Globus pallidus (tissue), 1 donor: ENCODE measurements at regions not wholly inside any gene's neighbourhood (a gene's known extent, or its start where the extent isn't known, plus 50 kb on each side); places are given as distances from the start of the nearest gene placed in this dataset.

Experiments used
- DNase-seq: peaks from one replicate; pipeline ENCODE4 v3.0.0-alpha.2; 2015; ENCODE audit warnings: low spot score

- no peak for DNase-seq
These were observed 122.3 kb upstream of the RAI14 start for GRCh38 chr5:34533582-34534522.

DNA sequence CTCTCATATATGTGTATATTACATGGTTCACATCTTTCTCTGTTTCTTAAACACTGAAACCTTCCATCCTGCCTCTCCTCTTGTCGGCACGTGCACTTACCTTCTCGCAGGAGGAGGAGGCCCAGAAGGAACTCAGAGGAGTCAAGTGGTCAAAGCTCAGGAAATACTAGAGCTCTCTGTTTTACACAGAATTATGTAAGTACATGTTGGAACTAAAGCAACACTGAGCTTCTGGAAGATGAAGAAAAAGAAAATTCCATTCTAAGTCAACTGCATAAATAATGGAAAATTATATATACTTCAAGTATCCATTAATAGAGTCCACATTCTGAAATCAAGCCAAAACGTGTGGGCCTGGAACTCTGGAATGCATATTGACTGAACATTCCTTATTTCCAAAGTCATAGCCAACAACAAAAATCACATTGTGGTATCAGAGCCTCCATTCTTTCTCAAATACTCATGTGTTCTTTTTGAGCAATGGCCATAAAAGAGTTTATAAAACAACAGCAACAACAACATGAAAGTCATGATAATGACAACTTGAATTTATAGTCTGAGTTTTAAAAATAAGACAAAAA is 121.5 kb upstream of the RAI14 start:
- DNase-seq = no peak

DNA sequence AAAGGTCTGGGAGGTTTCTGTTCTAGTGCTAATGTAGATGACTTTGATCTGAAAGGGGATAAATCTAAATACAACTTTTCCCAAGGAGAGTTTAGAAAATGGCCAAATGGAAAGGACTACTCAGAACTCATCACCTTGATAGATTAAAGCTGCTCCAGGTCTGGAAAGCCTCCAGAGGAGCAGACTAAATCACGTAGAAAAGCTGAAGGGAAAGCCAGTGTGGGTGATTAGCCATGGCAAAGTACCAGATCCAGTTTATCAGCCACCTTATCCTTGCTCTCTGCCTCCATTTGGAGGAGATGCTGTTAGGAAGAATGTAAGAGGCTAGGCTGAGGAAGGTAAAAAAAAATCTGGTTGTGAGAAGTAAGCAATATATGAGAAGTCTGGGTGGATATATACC is 120.7 kb upstream of the RAI14 start:
- no peak for DNase-seq

DNA sequence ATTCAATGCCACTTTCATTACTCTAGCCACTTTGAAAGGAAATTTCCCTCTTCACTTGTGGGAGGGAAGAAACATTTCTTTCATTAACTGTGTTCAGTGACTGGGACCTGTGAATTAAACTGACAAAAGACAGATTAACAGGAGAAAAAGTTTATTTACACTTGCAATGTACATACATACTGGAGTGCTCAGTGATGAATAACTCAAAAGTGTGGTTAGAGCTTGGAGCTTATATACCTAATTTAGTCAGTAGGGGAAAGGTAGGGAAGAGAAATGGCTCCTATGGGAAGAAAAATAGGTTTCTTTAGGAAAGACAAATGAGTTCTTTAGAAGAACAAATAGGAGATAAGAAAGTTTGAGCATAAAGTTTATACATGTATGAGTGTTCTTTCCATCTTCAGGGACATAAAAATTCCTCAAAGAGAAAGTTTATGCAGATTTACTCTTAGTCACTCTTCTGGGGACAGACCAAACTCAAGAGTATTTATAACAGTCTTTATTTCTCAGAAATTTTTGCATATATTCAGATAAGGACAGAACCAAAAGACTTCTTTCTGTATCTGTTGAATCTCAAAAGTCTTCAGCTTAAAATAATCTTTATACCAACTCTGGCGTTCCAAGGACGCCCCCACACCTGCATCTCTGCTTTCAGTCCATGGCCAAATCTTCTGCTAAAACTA is 120.0 kb upstream of the RAI14 start:
- DNase-seq = no peak

DNA sequence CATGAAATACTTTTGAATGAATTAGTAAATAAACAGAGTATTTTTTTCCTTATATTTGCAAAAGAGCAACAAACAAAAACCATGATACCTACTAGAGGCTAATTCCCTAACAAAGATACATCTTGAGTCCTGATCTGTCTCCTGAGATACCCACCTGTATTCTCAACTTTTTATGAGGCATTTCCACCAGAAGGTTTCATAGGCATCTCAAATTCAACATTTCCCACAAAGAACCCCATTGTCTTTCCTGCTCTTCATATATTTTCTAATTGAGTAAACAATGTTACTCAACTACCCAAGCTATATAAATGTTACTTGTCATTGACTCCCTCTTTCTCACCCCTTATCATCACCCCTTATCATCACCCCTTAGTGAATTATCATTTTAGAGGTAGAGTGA is 119.4 kb upstream of the RAI14 start:
- DNase-seq = no peak

GRCh38 chr5:34538026-34538672 is 118.0 kb upstream of the RAI14 start:
- DNase-seq = peak; percentile 25

- DNase-seq = no peak
These were observed 116.9 kb upstream of the RAI14 start for GRCh38 chr5:34539183-34539582.

DNA sequence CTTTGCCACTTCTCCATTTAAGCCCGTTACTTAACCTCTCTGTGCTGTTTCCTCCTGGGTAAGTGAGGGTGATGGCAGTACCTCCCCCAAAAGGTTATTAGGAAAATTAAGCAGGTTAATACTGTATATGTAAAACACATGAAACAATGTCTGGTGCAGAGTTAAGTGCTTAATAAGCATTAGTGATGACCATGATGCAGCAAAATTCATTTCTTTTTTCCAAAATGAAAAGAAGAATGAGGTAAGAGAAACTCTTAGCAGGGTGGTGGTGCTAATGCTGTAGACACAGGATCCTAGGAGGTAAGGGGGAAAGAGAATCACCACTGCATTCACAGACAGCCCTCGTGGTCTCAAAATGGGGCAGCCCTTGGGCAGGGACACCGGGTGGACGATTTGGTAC is 115.1 kb upstream of the RAI14 start:
- DNase-seq = no peak

GRCh38 chr5:34542818-34543217 is 113.3 kb upstream of the RAI14 start:
- no peak for DNase-seq

DNA sequence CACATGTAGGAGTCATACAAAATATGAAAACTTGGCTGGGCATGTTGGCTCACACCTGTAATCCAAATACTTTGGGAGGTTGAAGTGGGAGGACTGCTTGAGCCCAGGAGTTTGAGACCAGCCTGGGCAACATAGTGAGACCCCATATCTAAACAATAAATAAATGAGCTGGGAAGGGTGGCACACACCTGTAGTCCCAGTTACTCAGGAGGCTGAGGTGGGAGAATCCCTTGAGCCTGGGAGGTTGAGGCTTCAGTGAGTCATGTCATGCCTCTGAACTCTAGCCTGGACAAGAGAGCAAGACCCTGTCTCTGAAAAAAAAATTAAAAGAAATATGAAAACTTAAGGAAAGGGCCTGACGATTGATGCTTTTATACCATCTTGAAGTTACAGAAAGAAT is 112.4 kb upstream of the RAI14 start:
- no peak for DNase-seq

DNA sequence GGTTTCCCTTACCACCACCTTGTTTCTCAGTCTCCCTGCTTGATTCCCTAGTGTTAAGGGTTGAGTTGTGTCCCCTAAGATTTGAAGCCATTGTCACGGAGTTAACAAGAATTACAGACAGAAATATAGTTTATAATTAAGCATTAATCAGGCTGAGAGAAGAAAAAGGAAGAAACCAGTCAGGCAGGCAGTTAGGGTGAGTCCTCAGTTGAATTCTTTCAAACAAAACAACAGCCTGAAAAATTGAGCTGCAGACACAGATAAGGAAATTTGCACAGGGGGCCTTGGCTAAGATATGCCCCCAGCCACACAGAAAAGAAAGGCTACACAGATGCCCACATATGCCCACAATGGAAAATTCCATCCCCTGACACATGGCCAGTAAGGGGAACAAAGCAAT is 111.7 kb upstream of the RAI14 start:
- no peak for DNase-seq

GRCh38 chr5:34545164-34545563 is 111.0 kb upstream of the RAI14 start:
- DNase-seq = no peak

DNA sequence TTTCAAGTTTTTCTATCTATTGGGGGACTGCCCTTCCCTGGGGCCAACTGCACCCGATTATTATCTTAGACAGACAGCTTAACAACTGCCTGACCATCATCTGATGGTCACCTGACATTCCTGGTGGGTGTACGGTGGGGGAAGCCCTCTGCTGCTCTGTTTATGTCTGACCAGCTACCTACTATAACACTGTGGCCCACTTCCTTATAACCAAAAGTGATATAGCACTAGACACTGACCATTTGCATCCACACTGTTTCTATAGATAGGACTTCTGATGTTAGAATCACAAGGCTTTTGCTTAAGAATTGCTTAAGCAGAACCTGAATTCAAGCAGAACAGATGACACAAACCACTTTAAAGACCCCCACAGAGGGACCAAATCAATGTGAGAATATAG is 110.5 kb upstream of the RAI14 start:
- no peak for DNase-seq

- DNase-seq = no peak
These were observed 108.6 kb upstream of the RAI14 start for GRCh38 chr5:34547300-34548085.

GRCh38 chr5:34548086-34548403 is 108.1 kb upstream of the RAI14 start:
- DNase-seq = no peak

- no peak for DNase-seq
These were observed 105.9 kb upstream of the RAI14 start for GRCh38 chr5:34550247-34550646.

- DNase-seq = no peak
These were observed 105.2 kb upstream of the RAI14 start for GRCh38 chr5:34550964-34551363.

DNA sequence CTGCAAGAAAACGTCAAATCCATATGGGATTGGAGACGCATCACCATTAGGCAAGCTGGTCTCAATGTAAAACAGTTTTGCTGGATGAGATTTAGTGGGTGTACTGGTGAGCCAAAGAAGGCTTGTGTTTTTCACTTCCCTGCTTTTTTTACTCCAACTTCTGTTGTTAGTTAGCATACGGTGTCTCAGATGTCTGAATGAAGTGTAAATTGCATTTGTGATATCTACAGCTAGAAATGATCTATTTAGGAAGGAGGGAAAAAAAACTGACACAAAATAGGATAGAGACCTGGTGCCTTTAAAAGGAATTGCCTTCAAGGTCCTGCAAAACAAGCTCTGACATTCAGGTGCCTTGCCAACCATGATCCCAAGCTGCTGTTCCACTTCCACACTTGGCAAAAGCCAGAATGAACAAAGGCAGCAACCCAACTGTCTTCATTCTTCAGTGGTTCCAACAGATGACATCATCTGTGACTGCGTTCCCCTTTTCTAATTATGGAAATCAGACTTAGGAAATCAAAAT is 104.2 kb upstream of the RAI14 start:
- DNase-seq = peak; percentile 30

DNA sequence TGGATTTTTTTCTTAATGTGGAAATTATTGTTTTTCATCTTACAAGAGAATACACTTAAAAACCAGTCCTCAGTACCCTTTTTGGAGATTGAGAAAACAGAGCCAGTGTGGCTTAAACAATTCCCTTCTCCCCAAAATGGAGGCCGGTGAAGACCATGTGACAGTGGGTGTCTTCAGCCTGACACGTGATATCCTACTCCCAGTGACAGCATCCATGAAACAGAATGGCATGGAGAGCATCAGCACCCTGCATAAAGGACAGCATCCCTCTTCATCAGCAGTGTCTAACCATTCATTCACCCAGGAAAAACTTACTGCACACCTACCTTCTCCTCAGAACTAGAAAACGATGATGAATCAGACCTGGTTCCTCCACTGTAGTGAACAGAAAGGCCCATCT is 103.4 kb upstream of the RAI14 start:
- DNase-seq = no peak

- DNase-seq = no peak
These were observed 102.5 kb upstream of the RAI14 start for GRCh38 chr5:34553581-34553980.

- DNase-seq = no peak
These were observed 101.5 kb upstream of the RAI14 start for GRCh38 chr5:34554641-34555040.
